Transverse colon (tissue), 3 donors: ENCODE measurements at regions not wholly inside any gene's neighbourhood (a gene's known extent, or its start where the extent isn't known, plus 50 kb on each side); places are given as distances from the start of the nearest gene placed in this dataset.

ENCODE experiments used
- CTCF ChIP-seq, 5 experiments: fragments of 200-600 bp in 3 of 5; fragments of 450-650 bp in 2 of 5; sonication (generic) in 3 of 5; IDR thresholded peaks; 1 replicate in 2 of 5; 2 replicates in 3 of 5; pipeline ENCODE4 v1.5.1; 2016 to 2017; ENCODE audit warnings: antibody characterized with exemption in 5 of 5, inconsistent platforms in 3 of 5, mild to moderate bottlenecking in 2 of 5, moderate library complexity in 1 of 5
- POLR2A ChIP-seq: fragments of 450-650 bp; IDR thresholded peaks from one replicate; pipeline ENCODE4 v1.6.1; 2016; ENCODE audit warnings: antibody characterized with exemption, mild to moderate bottlenecking, moderate library complexity

GRCh38 chr12:89185181-89185580, 167.1 kb downstream of the DUSP6 start:
- TF ChIP-seq CTCF (IDR thresholded peaks at IDR 0.05) (no peak), POLR2A (no peak)
